ENCODE measurements at regions not wholly inside any gene's neighbourhood (a gene's known extent, or its start where the extent isn't known, plus 50 kb on each side); places are given as distances from the start of the nearest gene placed in this dataset.
"Not testable (repeated sequence)": the region's sequence is repeated elsewhere in the genome, so short reads cannot be mapped to it uniquely, and the experiment has no call there.

- no peak for DNase-seq
These were observed 615.0 kb downstream of the TMA16 start for GRCh38 chr4:164109503-164109902.

- no peak for DNase-seq
These were observed 620.7 kb downstream of the TMA16 start for GRCh38 chr4:164115236-164115635.

- no peak for DNase-seq
These were observed 621.8 kb downstream of the TMA16 start for GRCh38 chr4:164116286-164116685.

- no peak for DNase-seq
These were observed 619.5 kb upstream of the SMIM31 start for GRCh38 chr4:164134388-164134787.

- no peak for DNase-seq
These were observed 617.7 kb upstream of the SMIM31 start for GRCh38 chr4:164136180-164136616.

- DNase-seq: no peak
These were observed 615.4 kb upstream of the SMIM31 start for GRCh38 chr4:164138521-164138920.

- no peak for DNase-seq
These were observed 614.6 kb upstream of the SMIM31 start for GRCh38 chr4:164139291-164139690.

- DNase-seq: not testable (repeated sequence)
These were observed 612.1 kb upstream of the SMIM31 start for GRCh38 chr4:164141755-164142375.

GRCh38 chr4:164154416-164154815 lies 599.5 kb upstream of the SMIM31 start:
- DNase-seq: no peak

GRCh38 chr4:164169591-164169990 lies 584.3 kb upstream of the SMIM31 start:
- DNase-seq: no peak

- DNase-seq: no peak
These were observed 576.8 kb upstream of the SMIM31 start for GRCh38 chr4:164177153-164177552.

- no peak for DNase-seq
These were observed 576.2 kb upstream of the SMIM31 start for GRCh38 chr4:164177753-164178152.

GRCh38 chr4:164188236-164188635 lies 565.7 kb upstream of the SMIM31 start:
- DNase-seq: no peak

- DNase-seq: no peak
These were observed 561.1 kb upstream of the SMIM31 start for GRCh38 chr4:164192844-164193243.

- no peak for DNase-seq
These were observed 560.3 kb upstream of the SMIM31 start for GRCh38 chr4:164193676-164194075.

GRCh38 chr4:164197556-164197955 lies 556.4 kb upstream of the SMIM31 start:
- DNase-seq: no peak

- DNase-seq: no peak
These were observed 550.5 kb upstream of the SMIM31 start for GRCh38 chr4:164203476-164203875.

GRCh38 chr4:164204434-164204833 lies 549.5 kb upstream of the SMIM31 start:
- DNase-seq: no peak

GRCh38 chr4:164207460-164207859 lies 546.5 kb upstream of the SMIM31 start:
- DNase-seq: no peak

GRCh38 chr4:164210377-164210776 lies 543.6 kb upstream of the SMIM31 start:
- no peak for DNase-seq

- no peak for DNase-seq
These were observed 541.8 kb upstream of the SMIM31 start for GRCh38 chr4:164212134-164212533.

- no peak for DNase-seq
These were observed 541.2 kb upstream of the SMIM31 start for GRCh38 chr4:164212714-164213113.

- DNase-seq: no peak
These were observed 538.7 kb upstream of the SMIM31 start for GRCh38 chr4:164215113-164215741.

- DNase-seq: no peak
These were observed 532.3 kb upstream of the SMIM31 start for GRCh38 chr4:164221631-164222030.

- DNase-seq: no peak
These were observed 529.1 kb upstream of the SMIM31 start for GRCh38 chr4:164224871-164225270.
